Activated CD4-positive, CD25-positive, alpha-beta regulatory T cell treated with anti-CD3 and anti-CD28 coated beads, Interleukin-2, amount 50 U/mL, for 24 hours (primary cell): ENCODE measurements at regions not wholly inside any gene's neighbourhood (a gene's known extent, or its start where the extent isn't known, plus 50 kb on each side); places are given as distances from the start of the nearest gene placed in this dataset.
"Not testable (repeated sequence)": the region's sequence is repeated elsewhere in the genome, so short reads cannot be mapped to it uniquely, and the experiment has no call there.

Experiments
- ATAC-seq, 2 donors: fragments of 150-1000 bp; cut with Tn5 transposase; one replicate each; pipeline ENCODE4 v1.10.0; 2021; ENCODE audit warnings: mild to moderate bottlenecking in 1 of 2, moderate library complexity in 1 of 2

DNA sequence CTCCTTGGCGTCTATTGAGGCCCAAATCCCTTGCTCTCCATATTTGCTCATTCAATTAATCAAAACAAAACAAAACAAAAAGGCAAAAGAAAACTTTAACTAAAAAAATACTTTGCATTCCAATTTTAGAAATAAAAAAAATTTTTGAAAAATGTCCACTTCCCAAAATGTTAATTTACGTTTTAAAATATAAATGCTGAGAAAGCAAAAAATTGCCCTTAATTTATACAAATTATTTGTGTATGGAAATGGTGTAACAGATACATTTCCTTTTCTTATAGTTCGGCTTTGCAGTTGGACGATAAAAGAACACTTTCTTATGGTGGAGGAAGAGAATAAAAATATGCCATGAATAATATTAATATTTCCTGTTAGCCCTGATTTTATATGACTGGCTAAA, 652.8 kb upstream of the PFKP start:
- ATAC-seq: no peak

DNA sequence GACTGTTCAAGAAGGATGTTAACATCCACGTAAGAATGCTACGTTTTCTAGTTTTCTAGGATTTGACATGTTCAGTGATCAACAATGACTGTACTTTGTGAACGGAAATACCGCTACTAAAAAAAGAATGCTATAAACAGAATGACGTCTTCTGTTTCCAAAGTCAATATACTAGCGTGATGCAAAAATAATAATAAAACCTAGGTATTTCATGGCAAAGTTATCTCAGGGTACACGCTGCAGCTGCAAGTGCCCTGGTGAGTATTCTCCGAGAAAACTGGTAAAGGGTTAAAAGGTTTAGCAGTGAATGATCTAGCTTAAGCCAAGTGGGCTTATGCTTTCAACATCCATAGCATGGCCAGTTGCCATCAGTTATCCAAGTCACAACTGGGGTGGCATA, 653.3 kb upstream of the PFKP start:
- no peak for ATAC-seq

DNA sequence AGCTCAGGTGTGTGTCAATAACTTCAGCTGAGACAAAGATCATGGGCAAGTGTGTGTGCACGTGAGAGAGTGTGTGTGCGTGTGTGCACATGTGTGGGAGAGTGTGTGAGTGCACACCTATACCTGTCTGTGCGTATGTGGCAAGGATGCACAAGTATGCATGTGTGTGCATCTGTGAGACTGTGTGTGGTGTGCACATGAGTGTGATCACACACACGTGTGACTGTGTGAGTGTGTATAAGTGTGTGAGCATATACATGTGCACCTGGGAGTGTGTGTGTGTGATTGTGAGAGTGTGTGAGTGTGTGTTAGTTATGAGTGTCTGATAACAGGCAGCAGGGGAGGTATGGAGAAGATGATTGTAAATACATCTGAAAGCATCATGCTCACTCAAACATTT, 657.3 kb upstream of the PFKP start:
- no peak for ATAC-seq

DNA sequence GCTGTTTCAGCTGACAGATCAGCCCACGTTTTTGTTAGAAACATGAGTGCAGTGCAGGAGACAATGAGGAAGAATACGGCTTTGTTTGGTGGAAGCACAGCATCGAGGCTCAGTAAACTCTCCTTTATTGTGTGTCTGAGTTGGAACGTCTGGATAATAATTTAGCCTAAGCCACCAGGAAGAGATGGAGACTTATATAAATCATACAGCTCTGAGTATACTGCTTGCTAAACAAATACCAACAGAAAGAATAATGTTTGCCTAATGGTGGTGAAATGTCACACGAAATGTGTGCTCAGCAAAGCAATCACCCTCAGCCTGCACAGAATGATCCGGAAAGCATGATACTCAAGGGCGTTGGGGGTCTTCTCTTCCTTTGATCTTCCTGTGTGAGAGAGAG, 664.1 kb upstream of the ADARB2 start:
- no peak for ATAC-seq

DNA sequence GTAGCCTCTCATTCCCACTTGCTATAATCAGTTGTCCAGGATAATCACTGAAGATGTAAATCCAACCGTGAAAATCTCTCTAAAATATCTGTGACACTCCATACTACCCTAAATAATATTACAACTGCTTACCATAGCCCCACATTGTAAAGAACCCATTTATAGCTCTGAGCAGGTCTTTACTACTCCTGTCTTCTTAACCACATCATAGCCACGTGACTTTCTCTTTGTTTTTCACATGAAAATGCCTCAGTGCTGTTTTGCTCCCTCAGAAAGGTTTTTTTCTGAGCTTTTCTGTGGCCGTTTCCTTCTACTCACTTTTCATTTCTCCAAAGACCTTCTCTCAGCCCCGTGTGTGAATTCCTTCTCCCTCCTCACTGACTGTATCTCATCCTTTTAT, 662.2 kb upstream of the ADARB2 start:
- ATAC-seq: no peak

DNA sequence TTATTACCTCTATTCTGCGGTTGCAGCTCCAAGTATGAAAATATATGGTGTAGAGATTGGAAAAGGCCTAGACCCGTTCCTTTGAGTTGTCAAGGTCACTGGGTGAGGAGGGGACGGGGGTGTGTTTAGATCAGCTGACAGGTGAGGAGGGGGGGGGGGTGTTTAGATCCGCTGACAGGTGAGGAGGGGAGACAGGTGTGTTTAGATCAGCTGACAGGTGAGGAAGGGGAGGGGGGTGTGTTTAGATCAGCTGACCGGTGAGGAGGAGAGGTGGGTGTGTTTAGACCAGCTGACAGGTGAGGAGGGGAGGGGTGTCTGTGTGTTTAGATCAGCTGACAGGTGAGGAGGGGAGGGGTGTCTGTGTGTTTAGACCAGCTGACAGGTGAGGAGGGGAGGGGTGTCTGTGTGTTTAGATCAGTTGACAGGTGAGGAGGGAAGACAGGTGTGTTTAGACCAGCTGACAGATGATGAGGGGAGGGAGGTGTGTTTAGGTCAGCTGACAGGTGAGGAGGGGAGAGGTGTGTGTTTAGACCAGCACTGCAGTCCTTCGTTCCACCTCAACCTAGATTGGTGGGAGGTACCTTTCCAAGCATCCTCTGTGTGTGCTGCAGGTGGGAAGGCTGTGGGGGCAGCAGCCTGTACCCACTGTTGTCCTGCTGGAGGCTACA, 655.0 kb upstream of the ADARB2 start:
- no peak for ATAC-seq

DNA sequence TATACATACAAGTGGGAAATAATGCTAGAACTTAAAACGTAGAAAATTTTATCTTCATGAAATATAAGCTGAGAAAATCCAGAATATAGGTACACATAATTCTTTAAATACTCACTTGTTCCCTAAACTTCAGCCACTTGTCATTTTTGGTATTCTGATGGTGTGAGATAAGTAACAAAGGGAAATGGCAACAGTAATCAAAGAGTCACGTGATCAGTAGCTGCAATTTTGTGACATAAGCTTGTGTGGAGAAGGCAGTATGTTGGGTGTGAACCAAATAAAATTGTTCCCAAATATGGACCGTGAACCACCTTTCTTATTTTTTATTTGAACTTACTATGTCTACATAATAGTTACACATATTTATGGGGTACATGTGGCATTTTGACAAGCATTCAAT, 650.3 kb upstream of the ADARB2 start:
- no peak for ATAC-seq

DNA sequence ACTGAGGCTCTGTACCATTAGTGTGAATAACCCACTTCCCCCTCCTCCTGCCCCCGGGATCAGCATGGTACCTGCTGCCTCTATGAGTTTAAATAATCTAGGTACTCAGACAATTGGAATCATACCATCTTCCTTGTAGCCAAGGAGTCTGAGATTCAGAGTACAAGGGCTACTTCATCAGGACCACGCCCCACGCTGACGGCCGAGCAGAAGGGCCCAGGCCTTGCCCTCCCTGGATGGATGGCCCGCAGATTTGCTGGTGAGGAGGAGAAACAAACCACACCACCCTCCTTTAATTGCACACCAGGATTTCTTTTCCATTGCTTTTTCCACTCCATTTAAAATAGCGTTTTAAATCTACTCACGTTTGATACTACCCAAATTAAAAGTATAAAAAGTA, 649.9 kb upstream of the ADARB2 start:
- no peak for ATAC-seq

DNA sequence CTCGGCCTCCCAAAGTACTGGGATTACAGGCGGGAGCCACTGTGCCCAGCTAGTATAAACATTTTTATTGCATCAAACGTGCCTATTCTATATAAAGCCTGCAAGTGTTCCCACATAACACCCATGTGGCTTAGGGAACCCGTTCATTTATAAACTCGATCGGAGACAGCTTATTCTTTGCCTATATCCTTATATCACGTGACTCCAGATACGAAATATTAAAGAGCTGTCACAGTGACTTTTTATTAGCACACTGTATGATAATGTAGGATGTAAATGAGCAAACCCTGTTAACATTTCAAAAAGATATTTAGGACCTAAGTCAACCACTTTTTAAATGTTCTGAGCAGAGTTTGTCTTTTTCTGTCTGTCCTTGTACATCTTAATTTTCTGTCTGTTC, 642.9 kb upstream of the ADARB2 start:
- ATAC-seq: no peak

DNA sequence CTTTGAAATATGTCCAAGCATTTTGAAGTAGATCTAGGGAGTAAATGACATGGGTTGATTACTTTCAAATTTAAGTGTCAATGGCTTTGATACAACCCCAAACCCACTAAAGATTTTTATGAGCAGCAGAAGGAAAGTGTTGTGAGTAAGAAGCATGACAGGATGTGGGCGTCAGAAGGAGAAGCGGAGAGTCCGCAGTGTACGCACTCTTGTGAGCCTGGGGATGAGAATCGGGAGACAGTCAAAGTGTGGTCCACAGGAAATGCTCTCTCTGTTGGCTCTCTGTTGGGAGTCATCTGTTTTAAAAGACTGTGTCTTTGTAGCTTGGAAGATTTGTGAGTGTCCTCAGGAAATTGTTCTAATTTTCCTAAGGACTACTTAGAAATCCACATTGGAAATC, 629.8 kb upstream of the ADARB2 start:
- no peak for ATAC-seq

DNA sequence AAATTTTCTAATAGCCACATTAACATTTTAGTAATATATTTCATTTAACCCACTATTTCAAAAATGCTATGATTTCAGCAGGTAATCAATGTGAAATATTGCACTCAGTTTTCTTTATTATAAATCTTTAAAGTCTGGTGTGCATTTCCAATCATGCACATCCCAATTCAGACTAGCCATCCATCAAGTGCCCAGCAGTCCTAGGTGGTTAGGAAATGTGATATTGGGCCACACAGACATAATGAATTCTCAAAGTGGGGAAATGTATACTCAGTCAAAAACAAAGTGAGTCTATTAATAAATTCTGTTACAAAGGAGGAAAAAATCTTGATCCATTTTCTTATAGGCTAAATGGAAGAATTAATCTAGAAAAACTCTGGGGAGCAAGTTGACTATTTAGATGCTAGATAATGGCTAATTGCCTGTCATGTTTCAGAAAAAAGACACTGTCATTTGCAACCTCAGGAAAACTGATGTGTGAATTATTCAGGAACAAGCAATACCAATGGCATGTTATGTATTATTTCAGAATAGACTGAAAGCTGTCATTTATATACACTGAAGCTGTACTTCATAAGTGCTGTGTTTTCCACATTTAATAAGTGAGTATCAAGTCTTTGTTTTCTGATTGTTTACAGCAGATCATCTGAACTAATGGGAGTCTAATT, 629.1 kb upstream of the ADARB2 start:
- no peak for ATAC-seq

DNA sequence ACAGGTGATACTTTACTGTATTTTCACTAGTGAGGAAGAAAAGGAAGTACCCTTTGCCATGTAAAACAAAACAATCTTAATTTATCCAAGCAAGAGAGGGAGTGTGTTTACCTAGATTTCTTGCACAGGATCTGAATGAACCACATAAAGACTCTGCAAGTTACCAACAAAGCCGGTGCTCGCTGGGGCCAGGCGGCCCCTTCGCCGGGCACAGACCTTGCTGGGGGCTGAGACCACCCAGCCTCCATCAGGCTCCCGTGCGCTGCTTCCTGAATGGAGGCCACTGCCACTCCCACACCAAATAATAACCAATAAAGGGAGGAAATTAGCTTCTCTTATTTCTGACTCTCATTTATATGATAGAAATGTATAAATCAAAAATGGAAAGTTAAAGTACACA, 625.0 kb upstream of the ADARB2 start:
- no peak for ATAC-seq

DNA sequence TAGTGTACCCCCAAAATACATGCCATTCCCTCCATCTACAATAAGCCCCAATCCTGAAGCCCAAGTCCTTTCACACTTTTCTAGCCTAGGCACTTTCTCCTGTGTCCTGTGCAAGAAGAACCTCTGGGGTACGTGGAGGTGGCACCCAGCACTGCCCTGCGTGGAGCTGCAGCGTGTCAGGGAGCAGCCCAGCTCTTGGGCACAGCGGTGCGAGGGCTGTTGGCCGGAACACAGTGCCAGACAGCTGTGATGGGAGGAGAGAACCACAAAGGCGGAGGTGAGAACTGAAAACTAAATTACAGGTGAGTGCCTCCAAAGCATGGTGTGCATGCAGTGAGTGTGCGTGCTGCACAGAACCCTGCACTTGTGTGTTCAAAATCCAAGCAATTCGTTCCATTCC, 621.3 kb upstream of the ADARB2 start:
- no peak for ATAC-seq

DNA sequence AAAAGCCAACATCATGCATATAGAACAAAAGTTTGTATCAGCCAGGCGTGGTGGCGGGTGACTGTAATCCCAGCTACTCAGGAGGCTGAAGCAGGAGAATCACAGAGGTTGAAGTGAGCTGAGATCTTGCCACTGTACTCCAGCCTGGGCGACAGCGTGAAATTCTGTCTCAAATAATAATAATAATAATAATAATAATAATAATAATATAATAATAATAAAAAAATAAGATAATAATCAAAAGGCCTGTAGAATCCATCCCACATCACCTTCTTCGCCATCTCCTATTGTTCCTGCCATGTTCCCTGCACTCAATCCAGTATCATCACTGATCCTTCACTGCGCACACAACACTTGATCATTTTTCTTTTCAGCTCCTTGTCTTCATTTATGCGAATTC, 619.3 kb upstream of the ADARB2 start:
- no peak for ATAC-seq

DNA sequence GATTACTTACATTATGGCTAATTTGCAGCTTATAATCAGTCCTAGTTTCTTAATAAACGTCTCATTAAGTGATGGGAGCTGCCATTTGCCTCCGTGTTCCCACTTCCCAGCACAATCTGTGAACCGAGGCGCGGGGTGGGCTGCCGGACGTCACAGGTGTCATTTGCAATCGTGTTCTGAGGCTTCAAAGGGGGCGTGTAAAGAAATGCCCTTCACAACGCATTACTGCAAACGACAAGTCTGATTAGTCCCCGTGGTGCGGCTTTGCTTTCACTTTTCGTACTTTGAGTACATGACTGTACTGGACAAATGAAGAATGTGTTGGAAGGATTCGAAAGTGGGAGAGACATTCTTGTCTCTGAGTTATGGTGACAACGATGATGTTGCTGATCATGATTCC, 614.2 kb upstream of the ADARB2 start:
- no peak for ATAC-seq

DNA sequence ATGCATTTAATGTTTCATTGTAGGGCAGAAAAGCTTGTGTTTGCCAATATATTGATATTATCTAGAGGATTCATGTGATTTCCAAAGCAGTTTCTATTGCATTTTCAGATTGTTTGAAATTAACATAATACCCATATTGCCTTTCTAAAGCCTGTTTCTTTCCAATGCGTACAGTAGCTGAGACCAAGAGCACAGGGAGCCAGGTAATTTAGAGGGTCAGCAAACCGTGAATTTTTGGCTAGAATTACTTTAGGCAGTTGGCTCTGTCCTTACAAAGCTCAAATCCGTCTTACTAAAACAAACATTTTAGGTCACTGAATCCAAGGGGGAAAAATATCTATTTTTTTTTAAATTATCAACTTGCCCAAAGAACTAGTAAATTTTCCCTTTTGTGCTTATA, 604.9 kb upstream of the ADARB2 start:
- ATAC-seq: no peak

DNA sequence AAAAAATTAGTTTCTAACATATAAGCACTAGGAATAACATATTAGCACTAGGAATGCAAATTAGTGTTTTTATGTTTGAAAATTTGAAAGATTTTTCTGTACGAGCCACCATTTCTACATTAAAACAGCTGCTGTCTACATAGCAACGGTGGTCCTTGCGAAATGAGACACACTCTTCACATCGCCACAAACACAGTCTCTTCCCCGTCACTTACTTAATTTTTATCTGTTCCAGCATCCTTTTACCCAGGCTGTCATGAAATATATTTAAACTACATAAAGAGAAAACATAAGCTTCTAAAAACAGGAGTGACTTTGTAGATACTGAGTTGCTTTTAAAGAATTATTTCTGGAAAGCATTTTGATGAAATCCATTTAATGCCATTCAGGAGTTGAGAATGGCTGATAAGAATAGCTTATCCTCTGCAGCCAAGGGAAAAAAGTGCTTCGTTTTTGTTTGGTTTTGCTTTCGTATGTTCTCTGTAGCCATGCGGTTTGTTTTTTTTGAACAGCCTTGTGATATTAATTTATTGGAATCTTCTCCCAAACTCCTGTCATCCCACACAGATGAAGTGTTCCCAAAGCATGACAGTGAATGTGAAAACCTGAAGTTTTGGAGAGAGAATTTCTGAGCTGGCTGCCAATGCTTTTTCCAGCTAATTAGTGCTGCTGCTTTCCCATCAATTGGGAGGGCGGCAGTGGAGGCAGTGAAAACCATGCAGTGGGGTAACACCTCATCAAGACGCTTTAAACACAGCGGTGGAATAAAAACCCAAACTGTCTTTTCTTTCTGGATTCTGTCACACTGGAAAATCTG, 603.7 kb upstream of the ADARB2 start:
- no peak for ATAC-seq

DNA sequence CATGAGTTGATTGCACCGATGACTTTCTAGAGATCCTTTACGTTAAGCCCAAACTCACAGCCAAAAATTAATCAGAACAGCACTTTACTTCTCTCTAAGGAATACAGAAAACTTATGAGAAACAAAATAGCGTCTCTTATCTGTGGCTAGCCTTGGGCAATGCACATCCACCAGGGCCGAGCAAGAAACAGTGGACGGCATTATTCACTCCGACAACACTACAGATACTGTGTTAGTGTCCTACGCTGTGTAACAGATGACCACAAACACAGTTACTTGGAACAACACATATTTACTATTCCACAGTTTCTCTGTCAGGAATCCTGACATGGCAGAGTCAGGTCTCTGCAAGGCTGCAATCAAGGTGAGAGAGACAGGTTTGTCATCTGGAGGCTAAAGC, 598.3 kb upstream of the ADARB2 start:
- no peak for ATAC-seq

DNA sequence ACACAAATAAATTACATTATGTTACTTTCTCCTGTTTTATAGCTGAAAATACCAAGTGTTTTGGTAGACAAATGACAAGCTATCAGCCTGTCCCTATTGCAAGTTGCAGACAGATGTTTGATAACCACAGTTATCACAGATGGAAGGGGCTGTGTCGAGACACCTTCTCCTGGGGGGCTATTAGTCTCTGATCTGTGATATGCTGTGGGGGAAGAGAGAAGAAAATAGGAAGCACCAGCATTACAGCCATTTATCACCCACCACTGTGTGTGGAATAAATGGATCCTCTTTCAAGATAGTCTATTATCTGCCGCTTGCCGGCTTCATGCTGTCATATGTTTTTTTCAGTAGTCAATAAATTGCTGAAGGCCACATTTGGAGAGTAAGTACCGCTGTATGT, 597.2 kb upstream of the ADARB2 start:
- ATAC-seq: no peak

DNA sequence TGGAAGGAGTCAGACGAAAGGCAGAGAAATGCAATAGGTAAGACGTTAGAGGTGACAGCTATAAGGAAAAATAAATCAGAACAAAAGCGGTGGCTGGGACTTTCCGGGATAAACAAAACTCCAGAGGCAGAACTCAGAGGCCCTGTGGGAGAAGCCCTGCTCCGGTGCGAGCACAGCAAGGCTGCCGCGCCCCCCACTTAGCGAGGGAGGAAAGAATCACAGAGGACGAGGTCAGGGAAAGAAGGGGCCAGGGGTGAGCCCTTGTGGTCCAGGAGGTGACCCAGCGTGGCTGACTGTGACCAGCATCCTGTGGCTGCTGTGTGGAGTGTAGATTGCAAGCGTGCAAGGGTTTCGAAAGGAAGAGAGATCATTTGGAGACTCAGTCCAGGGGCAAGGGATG, 591.8 kb upstream of the ADARB2 start:
- ATAC-seq: no peak

DNA sequence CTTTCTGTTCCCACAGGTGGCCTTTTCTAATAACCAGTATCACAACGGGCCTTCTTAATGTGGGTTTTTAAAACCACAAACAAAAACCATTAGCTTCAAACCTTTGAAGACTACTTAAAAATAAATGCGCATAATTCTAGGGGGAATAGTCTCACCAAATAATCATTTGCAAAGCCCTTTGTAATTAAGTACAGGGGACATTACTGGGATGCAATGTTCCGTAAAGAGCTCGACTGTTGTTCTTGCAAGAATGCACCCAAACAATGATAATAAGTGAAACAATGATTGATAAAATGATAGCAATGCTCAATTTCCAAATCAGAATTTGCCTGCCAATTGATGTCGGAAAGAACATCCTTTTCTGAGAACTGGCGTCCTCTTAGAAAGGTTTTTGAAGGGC, 589.1 kb upstream of the ADARB2 start:
- ATAC-seq: no peak

DNA sequence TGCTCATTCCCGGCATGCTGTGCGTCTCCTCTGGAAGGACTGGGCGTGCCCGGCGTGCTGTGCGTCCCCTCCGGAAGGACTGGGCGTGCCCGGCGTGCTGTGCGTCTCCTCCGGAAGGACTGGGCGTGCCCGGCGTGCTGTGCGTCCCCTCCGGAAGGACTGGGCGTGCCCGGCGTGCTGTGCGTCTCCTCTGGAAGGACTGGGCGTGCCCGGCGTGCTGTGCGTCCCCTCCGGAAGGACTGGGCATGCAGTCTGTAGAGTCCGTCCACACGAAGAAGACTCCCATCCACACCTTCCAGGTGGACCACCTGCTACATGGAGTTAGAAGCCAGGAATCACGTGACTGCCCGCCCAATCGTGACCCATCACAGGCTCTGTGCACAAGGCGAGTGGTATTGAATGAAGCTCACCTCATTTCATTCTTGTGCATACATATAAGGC, 577.7 kb upstream of the ADARB2 start:
- not testable (repeated sequence) for ATAC-seq

DNA sequence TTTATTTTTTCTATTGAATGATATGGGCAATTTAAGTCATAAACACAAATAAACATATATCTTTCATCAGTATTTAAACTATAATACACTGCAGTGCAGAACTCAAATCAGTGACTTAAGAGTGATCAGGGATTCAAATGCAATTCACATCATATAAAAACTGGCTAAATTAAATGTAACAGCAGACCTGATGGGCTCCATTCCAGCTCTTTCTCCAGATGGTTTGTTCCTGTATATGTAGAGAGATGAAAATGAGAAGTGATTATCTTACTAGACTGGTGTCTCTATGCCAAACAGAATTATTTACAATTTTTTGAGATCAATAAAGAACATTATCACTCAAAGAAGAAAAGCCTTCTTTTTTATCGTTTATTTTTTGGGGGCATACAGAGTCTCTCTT, 568.8 kb upstream of the ADARB2 start:
- ATAC-seq: no peak

DNA sequence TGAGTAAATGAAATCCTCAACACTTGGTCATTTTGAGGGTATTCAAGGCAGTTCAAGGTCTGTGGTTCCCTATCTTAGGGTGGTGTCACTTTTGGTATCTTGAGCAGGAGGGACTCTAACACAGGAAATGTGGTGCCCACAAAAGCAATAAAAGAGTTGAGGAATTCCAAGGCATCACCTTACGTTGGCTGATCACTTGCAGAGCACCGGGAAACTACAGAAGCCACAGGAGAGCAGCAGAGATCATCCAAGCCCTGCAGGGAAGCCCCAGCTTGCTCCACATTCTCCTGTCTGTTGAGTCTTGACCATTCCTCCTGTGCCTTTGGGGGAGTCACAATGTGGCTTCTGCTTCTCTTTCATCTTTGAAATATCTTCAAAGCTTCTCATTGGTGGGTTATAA, 565.8 kb upstream of the ADARB2 start:
- no peak for ATAC-seq
